GM06990 (cell line): ENCODE measurements at regions not wholly inside any gene's neighbourhood (a gene's known extent, or its start where the extent isn't known, plus 50 kb on each side); places are given as distances from the start of the nearest gene placed in this dataset.

ENCODE experiments used
- DNase-seq: peaks from one replicate; pipeline ENCODE4 v3.0.0-alpha.2; 2011; ENCODE audit not compliant: insufficient read length; ENCODE audit errors: extremely low read depth
- H3K27me3 ChIP-seq: replicated peaks from 2 replicates; pipeline ENCODE4 v1.6.0; 2011; ENCODE audit warnings: low read length; ENCODE audit not compliant: control insufficient read depth, insufficient read depth
- H3K36me3 ChIP-seq: 2 replicates; pipeline ENCODE4 v1.5.1; 2011; ENCODE audit warnings: low read length; ENCODE audit not compliant: control insufficient read depth, insufficient read depth
- H3K4me3 ChIP-seq: replicated peaks from 2 replicates; pipeline ENCODE4 v1.5.1; 2011; ENCODE audit warnings: low read depth, mild to moderate bottlenecking, control low read depth, low read length
- CTCF ChIP-seq: IDR thresholded peaks from 2 replicates; pipeline ENCODE4 v1.5.1; 2011; ENCODE audit warnings: low read length, control low read depth, mild to moderate bottlenecking, inconsistent platforms; ENCODE audit not compliant: insufficient read depth, poor library complexity, severe bottlenecking

DNA sequence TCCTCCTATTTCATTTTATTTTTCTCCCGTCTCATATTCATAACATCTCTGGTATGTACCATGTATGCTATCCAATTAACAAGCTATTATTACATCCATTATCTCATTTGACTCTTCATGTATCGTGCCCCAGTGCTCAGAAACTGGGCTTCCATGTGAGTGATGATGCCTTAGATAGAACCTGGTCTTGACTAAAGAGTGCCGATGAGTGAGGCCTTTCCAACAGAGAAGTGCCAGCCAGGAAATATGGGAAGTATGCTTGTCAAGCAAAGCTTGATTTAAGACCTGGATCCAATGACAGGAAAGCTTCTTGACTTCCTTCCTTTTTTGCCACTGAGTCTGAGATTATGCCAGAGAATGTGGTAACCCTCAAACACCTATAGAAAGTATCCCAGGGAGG lies 371.7 kb upstream of the FGF13 start:
- Histone ChIP-seq H3K4me3 (no peak overlapping the region), H3K27me3 (no peaks in the 10 kb centered on the region), H3K36me3 (no peaks in the 10 kb centered on the region)
- DNase-seq: no peak
- TF ChIP-seq CTCF: no peak

GRCh38 chrX:139081965-139082364 lies 370.4 kb upstream of the FGF13 start:
- no peaks in the 10 kb centered on the region for H3K36me3 ChIP-seq
- DNase-seq: no peak
- no peak for TF ChIP-seq CTCF
- H3K27me3 ChIP-seq: no peaks in the 10 kb centered on the region
- no peak overlapping the region for H3K4me3 ChIP-seq

DNA sequence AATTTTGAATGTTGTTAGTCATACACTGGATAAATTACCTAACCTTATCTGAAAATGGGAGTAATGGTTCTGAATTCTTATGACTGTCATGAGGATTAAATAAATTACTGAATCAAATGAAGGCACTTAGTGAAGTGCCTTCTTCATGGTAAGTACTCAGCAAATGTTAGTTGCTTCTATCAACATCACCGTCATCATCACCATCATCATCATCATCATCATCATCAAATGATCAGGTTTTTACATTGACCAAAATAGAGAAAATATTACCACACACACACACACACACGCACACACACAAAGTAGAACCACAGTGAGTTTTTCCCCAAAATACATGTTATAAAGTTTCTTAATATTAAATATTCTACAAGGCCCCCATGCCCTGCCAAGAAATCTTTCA lies 368.3 kb upstream of the FGF13 start:
- TF ChIP-seq CTCF: no peak
- H3K4me3 ChIP-seq: no peak overlapping the region
- H3K27me3 ChIP-seq: no peaks in the 10 kb centered on the region
- no peak for DNase-seq
- H3K36me3 ChIP-seq: no peaks in the 10 kb centered on the region

- Histone ChIP-seq H3K36me3 (no peaks in the 10 kb centered on the region), H3K27me3 (no peaks in the 10 kb centered on the region), H3K4me3 (no peak overlapping the region)
- DNase-seq: no peak
- TF ChIP-seq CTCF: no peak
Measured at GRCh38 chrX:139078761-139079280, 367.3 kb upstream of the FGF13 start.

DNA sequence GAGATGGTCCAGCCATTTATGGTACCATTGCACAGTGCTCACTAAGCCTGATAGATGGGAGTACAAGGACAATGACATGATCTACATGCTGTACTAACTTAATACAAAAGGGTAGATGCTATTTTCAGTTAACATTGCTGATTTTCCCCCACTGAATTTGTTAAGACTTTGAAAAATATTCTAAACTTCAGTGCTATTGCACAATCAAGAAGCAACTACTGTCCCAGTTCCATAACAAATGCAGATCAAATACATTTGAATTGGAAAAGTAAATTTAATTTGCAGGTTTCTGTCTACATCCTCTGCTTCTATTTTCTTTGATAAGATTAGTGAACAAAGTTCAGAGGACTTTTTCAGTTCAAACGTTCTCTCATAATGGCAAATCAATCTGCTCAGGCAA lies 366.8 kb upstream of the FGF13 start:
- no peak for TF ChIP-seq CTCF
- H3K36me3 ChIP-seq: no peaks in the 10 kb centered on the region
- H3K4me3 ChIP-seq: no peak overlapping the region
- H3K27me3 ChIP-seq: no peaks in the 10 kb centered on the region
- DNase-seq: no peak

DNA sequence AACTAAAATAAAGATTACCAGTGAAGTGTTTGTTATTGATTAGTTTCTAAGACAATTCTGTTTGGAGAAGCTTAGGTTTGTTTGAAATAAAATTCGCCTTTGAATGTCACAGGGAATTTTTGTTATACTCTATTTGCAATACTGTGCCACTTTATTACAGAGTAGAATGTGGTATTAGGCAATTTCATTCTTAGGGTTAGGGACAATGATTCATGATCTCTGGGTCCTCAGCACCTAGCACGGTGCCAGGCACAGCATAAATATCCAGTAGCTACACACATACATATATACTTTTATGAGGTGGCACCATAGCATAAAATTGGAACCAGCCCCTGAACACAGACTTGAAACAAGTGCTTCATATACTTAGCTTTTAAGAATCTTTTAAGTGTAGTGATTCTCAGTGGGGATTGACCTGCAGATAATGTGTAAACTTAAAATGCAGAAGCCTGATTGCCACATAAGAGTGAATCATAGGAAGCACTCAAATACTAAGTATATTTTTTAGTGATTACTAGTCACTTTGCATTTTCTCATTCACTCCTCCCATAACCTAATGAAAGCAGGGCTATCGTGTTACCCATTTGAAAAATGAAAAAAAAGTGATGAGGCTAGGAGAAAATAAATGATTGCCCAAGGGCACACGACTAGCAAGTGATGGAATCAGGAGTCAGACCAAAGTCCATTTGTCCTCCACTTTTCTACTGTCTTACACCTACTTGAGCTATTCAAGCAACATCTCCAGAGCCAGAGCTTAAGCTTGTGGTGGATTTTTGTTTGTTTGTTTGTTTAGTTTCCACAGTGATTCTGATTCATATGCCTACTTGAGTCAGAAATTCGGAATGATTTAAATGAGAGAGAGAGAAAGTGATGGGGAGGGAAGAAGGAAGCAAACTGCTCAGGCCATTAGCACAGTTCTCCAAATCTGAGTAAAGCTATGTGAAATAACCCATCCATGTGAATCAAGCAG lies 366.0 kb upstream of the FGF13 start:
- no peak for TF ChIP-seq CTCF
- Histone ChIP-seq H3K27me3 (no peaks in the 10 kb centered on the region), H3K4me3 (no peak overlapping the region), H3K36me3 (no peaks in the 10 kb centered on the region)
- no peak for DNase-seq
